ENCODE measurements at regions not wholly inside any gene's neighbourhood (a gene's known extent, or its start where the extent isn't known, plus 50 kb on each side); places are given as distances from the start of the nearest gene placed in this dataset.

GRCh38 chr2:173547499-173547898 is 192.8 kb downstream of the CDCA7 start:
- 91 to 97% methylated on average over 5 to 6 of the region's 6 CpGs for WGBS, 2 experiments (ENCODE audit: insufficient coverage in 1 of 2, insufficient read length in 1 of 2)
- no peak for DNase-seq
- H3K27me3 Mint-ChIP-seq (ENCODE audit: insufficient read depth): no peaks in the 10 kb centered on the region

DNA sequence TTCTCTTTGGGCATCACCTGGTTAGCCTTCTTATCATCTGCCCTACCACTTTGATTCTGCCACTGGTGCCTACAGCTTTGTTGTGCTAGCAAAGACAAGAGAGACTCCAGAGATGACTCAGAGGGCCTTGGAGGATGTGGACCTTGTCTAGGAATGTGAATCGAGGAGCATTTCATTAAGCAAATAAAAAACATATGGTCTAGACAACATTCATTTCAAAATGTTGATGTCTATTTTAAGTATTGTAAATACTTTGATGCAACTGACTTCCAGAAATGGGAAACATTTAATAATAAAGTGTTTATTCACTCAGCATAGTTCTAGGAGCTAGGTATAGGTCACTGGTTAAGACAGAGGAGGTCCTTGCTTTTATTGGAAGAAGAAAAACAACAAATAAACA is 195.5 kb downstream of the CDCA7 start:
- no peaks in the 10 kb centered on the region for H3K27me3 ChIP-seq (ENCODE audit: control insufficient read depth, insufficient read depth, low read length, poor library complexity, severe bottlenecking)
- H3K27me3 Mint-ChIP-seq (ENCODE audit: insufficient read depth): no peaks in the 10 kb centered on the region
- no peak overlapping the region for H3K27ac ChIP-seq (ENCODE audit: low read depth, low read length)
- H3K9ac ChIP-seq (ENCODE audit: extremely low read depth, low read length, poor library complexity, severe bottlenecking): no peak overlapping the region
- no peak overlapping the region for H3K4me3 ChIP-seq (ENCODE audit: low read length)
- TF ChIP-seq, protein P1, sequence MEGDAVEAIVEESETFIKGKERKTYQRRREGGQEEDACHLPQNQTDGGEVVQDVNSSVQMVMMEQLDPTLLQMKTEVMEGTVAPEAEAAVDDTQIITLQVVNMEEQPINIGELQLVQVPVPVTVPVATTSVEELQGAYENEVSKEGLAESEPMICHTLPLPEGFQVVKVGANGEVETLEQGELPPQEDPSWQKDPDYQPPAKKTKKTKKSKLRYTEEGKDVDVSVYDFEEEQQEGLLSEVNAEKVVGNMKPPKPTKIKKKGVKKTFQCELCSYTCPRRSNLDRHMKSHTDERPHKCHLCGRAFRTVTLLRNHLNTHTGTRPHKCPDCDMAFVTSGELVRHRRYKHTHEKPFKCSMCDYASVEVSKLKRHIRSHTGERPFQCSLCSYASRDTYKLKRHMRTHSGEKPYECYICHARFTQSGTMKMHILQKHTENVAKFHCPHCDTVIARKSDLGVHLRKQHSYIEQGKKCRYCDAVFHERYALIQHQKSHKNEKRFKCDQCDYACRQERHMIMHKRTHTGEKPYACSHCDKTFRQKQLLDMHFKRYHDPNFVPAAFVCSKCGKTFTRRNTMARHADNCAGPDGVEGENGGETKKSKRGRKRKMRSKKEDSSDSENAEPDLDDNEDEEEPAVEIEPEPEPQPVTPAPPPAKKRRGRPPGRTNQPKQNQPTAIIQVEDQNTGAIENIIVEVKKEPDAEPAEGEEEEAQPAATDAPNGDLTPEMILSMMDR (conservative IDR thresholded peaks at IDR 0.05): no peak
- H3K36me3 Mint-ChIP-seq (ENCODE audit: low read depth): no peaks in the 10 kb centered on the region
- peaks cover 2% of the 10 kb centered on the region for H3K9me3 Mint-ChIP-seq
- no peaks in the 10 kb centered on the region for H3K36me3 ChIP-seq (ENCODE audit: control insufficient read depth, insufficient read depth, low read length)
- no peak overlapping the region for H3K4me3 Mint-ChIP-seq
- no peaks in the 10 kb centered on the region for H3K4me1 ChIP-seq (ENCODE audit: control insufficient read depth, insufficient read depth, low read length)
- DNase-seq: no peak
- WGBS, 2 experiments (ENCODE audit: insufficient coverage in 1 of 2, insufficient read length in 1 of 2): 86% methylated on average over 1 of the region's 1 CpG; no CpG with 5 or more reads in 1 of the 2 experiments
- no peak overlapping the region for H3K27ac Mint-ChIP-seq
- H3K9me3 ChIP-seq (ENCODE audit: control insufficient read depth, low read length): no peaks in the 10 kb centered on the region
- no peaks in the 10 kb centered on the region for H3K4me1 Mint-ChIP-seq

More at GRCh38 chr2:173547499-173547898, 192.8 kb downstream of the CDCA7 start:
- Mint-ChIP-seq H3K4me1 (no peaks in the 10 kb centered on the region), H3K4me3 (no peak overlapping the region), H3K9me3 (peaks cover 2% of the 10 kb centered on the region), H3K27ac (no peak overlapping the region), H3K36me3 (ENCODE audit: low read depth) (no peaks in the 10 kb centered on the region)
- Histone ChIP-seq H3K27me3 (ENCODE audit: control insufficient read depth, insufficient read depth, low read length, poor library complexity, severe bottlenecking) (no peaks in the 10 kb centered on the region), H3K4me3 (ENCODE audit: low read length) (no peak overlapping the region), H3K9ac (ENCODE audit: extremely low read depth, low read length, poor library complexity, severe bottlenecking) (no peak overlapping the region), H3K36me3 (ENCODE audit: control insufficient read depth, insufficient read depth, low read length) (no peaks in the 10 kb centered on the region), H3K4me1 (ENCODE audit: control insufficient read depth, insufficient read depth, low read length) (no peaks in the 10 kb centered on the region), H3K9me3 (ENCODE audit: control insufficient read depth, low read length) (no peaks in the 10 kb centered on the region), H3K27ac (ENCODE audit: low read depth, low read length) (no peak overlapping the region)
- TF ChIP-seq, protein P1 (conservative IDR thresholded peaks at IDR 0.05): no peak

DNA sequence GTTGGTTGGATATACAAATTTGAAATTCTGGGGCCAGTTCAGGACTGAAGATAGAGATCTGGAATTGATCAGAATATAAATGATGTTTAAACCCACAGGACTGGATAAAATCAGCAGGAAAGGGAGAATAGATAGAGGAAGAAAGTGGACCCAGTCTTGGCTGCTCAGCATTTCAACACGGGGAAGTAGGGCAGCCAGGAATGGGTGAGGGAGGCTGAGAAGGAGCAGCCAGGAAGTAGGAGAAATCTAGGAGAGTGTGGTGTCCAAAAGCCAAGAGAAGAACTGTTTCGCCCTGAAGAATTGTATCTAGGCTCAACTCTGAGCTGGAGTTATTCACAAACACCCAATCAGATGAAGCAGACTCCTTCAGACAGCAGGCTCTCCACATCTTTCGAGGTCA is 197.9 kb downstream of the CDCA7 start:
- H3K27me3 ChIP-seq (ENCODE audit: control insufficient read depth, insufficient read depth, low read length, poor library complexity, severe bottlenecking): no peaks in the 10 kb centered on the region
- Mint-ChIP-seq H3K36me3 (ENCODE audit: low read depth) (no peaks in the 10 kb centered on the region), H3K27ac (no peak overlapping the region), H3K4me3 (no peak overlapping the region), H3K9me3 (peaks cover 2% of the 10 kb centered on the region), H3K4me1 (no peaks in the 10 kb centered on the region), H3K27me3 (ENCODE audit: insufficient read depth) (no peaks in the 10 kb centered on the region)
- TF ChIP-seq, protein P1 (conservative IDR thresholded peaks at IDR 0.05): no peak
- WGBS, 2 experiments (ENCODE audit: insufficient coverage in 1 of 2, insufficient read length in 1 of 2): 69 to 80% methylated on average over 3 of the region's 3 CpGs
- H3K9me3 ChIP-seq (ENCODE audit: control insufficient read depth, low read length): no peaks in the 10 kb centered on the region
- no peak overlapping the region for H3K9ac ChIP-seq (ENCODE audit: extremely low read depth, low read length, poor library complexity, severe bottlenecking)
- DNase-seq: no peak
- H3K4me1 ChIP-seq (ENCODE audit: control insufficient read depth, insufficient read depth, low read length): no peaks in the 10 kb centered on the region
- H3K4me3 ChIP-seq (ENCODE audit: low read length): no peak overlapping the region
- no peak overlapping the region for H3K27ac ChIP-seq (ENCODE audit: low read depth, low read length)
- no peaks in the 10 kb centered on the region for H3K36me3 ChIP-seq (ENCODE audit: control insufficient read depth, insufficient read depth, low read length)
